Osteocyte (in vitro differentiated cells): ENCODE measurements at regions not wholly inside any gene's neighbourhood (a gene's known extent, or its start where the extent isn't known, plus 50 kb on each side); places are given as distances from the start of the nearest gene placed in this dataset.

Source experiments
- DNase-seq: peaks from one replicate; pipeline ENCODE4 v3.0.0; 2021; ENCODE audit warnings: mixed read lengths; ENCODE audit not compliant: unreplicated experiment; ENCODE audit errors: extremely low spot score
- H3K27ac Mint-ChIP-seq: one replicate; pipeline ENCODE4 v1.8.0; 2021; ENCODE audit warnings: mild to moderate bottlenecking, mixed read lengths; ENCODE audit not compliant: unreplicated experiment
- H3K27me3 Mint-ChIP-seq: one replicate; pipeline ENCODE4 v1.8.0; 2021; ENCODE audit warnings: mixed read lengths; ENCODE audit not compliant: unreplicated experiment
- H3K36me3 Mint-ChIP-seq: one replicate; pipeline ENCODE4 v1.8.0; 2021; ENCODE audit warnings: mixed read lengths; ENCODE audit not compliant: unreplicated experiment
- H3K4me1 Mint-ChIP-seq: one replicate; pipeline ENCODE4 v1.8.0; 2021; ENCODE audit warnings: mixed read lengths; ENCODE audit not compliant: unreplicated experiment
- H3K4me3 Mint-ChIP-seq: one replicate; pipeline ENCODE4 v1.8.0; 2021; ENCODE audit warnings: mild to moderate bottlenecking, moderate library complexity, mixed read lengths; ENCODE audit not compliant: unreplicated experiment
- H3K9me3 Mint-ChIP-seq: one replicate; pipeline ENCODE4 v1.8.0; 2021; ENCODE audit warnings: mixed read lengths; ENCODE audit not compliant: unreplicated experiment
- CTCF ChIP-seq: fragments of 200-600 bp; sonication (generic); IDR thresholded peaks from 2 replicates; pipeline ENCODE4 v1.5.0; 2021; ENCODE audit warnings: antibody characterized with exemption, mild to moderate bottlenecking, moderate library complexity

GRCh38 chr6:78268591-78269452 lies 598.5 kb upstream of the IRAK1BP1 start:
- H3K4me3 Mint-ChIP-seq, result no peak overlapping the region
- no peaks in the 10 kb centered on the region for H3K9me3 Mint-ChIP-seq
- TF ChIP-seq CTCF, result no peak
- no peaks in the 10 kb centered on the region for H3K36me3 Mint-ChIP-seq
- no peaks in the 10 kb centered on the region for H3K4me1 Mint-ChIP-seq
- H3K27ac Mint-ChIP-seq, result no peak overlapping the region
- no peaks in the 10 kb centered on the region for H3K27me3 Mint-ChIP-seq
- no peak for DNase-seq

GRCh38 chr6:78300885-78301284 lies 566.5 kb upstream of the IRAK1BP1 start:
- H3K27ac Mint-ChIP-seq, result no peak overlapping the region
- no peak for TF ChIP-seq CTCF
- H3K36me3 Mint-ChIP-seq, result no peaks in the 10 kb centered on the region

GRCh38 chr6:78302411-78302810 lies 564.9 kb upstream of the IRAK1BP1 start:
- no peak for DNase-seq
- TF ChIP-seq CTCF, result no peak
- H3K4me1 Mint-ChIP-seq, result peaks cover 2% of the 10 kb centered on the region
- H3K27me3 Mint-ChIP-seq, result no peaks in the 10 kb centered on the region
- no peak overlapping the region for H3K4me3 Mint-ChIP-seq
- H3K9me3 Mint-ChIP-seq, result no peaks in the 10 kb centered on the region
- H3K27ac Mint-ChIP-seq, result no peak overlapping the region
- H3K36me3 Mint-ChIP-seq, result no peaks in the 10 kb centered on the region

More at GRCh38 chr6:78300885-78301284, 566.5 kb upstream of the IRAK1BP1 start:
- peaks cover 2% of the 10 kb centered on the region for H3K4me1 Mint-ChIP-seq
- H3K27me3 Mint-ChIP-seq, result no peaks in the 10 kb centered on the region
- no peak for DNase-seq
- H3K4me3 Mint-ChIP-seq, result no peak overlapping the region
- no peaks in the 10 kb centered on the region for H3K9me3 Mint-ChIP-seq

GRCh38 chr6:78308025-78308424 lies 559.3 kb upstream of the IRAK1BP1 start:
- no peak for TF ChIP-seq CTCF
- DNase-seq, result no peak
- Mint-ChIP-seq H3K27ac (no peak overlapping the region), H3K9me3 (no peaks in the 10 kb centered on the region), H3K27me3 (no peaks in the 10 kb centered on the region), H3K4me1 (no peaks in the 10 kb centered on the region), H3K4me3 (no peak overlapping the region), H3K36me3 (no peaks in the 10 kb centered on the region)

- H3K27ac Mint-ChIP-seq, result no peak overlapping the region
Measured at GRCh38 chr6:78322068-78322845, 545.1 kb upstream of the IRAK1BP1 start.

More at GRCh38 chr6:78322068-78322845, 545.1 kb upstream of the IRAK1BP1 start:
- H3K9me3 Mint-ChIP-seq, result no peaks in the 10 kb centered on the region
- H3K4me3 Mint-ChIP-seq, result no peak overlapping the region
- H3K27me3 Mint-ChIP-seq, result no peaks in the 10 kb centered on the region
- no peak for DNase-seq
- H3K4me1 Mint-ChIP-seq, result no peaks in the 10 kb centered on the region
- TF ChIP-seq CTCF, result no peak
- no peaks in the 10 kb centered on the region for H3K36me3 Mint-ChIP-seq
